NCI-H1417 (cell line): ENCODE measurements at regions not wholly inside any gene's neighbourhood (a gene's known extent, or its start where the extent isn't known, plus 50 kb on each side); places are given as distances from the start of the nearest gene placed in this dataset.
"Not testable (repeated sequence)": the region's sequence is repeated elsewhere in the genome, so short reads cannot be mapped to it uniquely, and the experiment has no call there.

ENCODE experiments used
- DNase-seq, 3 experiments: peaks; one replicate each; lab custom pipeline; 2025; lab: John Stamatoyannopoulos, UW

DNA sequence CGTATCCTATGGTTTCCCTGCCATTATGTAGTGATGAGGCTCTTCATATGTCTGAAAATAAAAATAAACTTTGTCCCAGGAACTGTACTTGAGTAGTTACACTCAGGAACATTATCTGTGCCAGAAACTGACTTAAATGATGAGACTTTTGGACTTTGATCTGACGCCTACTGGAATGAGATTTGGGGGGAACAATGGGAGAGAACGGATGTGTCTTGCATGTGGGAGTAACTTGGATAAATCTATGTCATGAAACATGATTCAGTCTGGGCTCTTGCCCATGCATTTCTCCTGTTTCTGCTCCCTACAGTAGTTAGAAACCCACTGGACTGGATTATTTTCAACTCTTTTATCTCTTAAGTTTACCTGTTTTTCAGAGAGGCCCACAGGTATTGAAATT is 2351.4 kb downstream of the PCDH7 start:
- DNase-seq = no peak

DNA sequence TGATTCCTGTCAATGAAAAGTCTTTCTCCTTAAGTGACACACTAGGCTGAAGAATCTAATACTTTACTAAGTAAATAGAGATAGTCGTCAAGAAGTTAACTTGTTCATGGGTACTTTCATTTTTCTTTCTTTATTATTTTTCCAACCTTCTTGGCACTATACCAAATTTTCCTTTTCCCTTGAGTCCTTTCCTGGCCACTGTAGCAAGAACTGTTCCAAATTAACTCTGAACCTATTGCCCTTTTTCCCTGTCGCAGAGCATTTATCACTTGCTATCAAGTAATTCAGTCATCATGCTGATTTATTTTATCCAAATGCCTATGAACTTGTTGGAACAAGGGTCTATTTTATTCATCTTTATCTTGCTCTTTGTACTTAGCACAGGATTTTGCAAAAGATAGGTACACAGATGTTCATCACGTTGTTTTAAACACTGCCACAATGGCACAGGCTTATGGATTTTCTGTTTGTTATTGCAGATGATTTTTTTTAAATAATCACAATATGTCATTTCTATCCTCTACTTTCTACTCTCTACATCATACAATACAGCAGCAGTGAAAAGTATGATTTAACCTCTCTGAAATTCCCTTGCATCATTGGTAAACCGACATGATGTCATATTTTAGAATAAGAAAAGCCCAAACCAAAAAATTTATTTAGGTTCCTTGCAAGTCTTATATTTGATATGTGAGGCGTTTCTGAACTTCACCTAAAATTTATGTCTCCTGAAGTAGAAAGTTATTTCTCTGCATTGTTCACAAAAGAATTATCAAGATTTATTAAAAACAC is 2352.3 kb downstream of the PCDH7 start:
- no peak for DNase-seq

DNA sequence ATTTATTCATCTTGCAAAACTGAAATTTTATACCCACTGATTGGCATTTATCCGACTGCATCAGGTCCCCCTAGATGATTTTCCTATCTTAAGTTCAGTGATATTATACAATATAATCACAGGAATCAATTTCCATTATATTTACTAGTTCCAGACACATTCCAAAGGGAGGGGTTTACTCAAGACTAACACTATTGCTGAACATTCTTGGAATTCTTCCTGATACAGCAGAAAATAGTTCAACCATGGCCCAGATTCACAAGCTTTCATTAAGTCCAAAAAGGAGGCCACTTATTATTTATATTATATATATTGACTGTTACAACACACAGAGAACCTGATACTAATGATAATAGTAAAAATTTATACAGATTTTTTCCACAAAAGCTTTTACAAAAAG is 2353.6 kb downstream of the PCDH7 start:
- DNase-seq = no peak

DNA sequence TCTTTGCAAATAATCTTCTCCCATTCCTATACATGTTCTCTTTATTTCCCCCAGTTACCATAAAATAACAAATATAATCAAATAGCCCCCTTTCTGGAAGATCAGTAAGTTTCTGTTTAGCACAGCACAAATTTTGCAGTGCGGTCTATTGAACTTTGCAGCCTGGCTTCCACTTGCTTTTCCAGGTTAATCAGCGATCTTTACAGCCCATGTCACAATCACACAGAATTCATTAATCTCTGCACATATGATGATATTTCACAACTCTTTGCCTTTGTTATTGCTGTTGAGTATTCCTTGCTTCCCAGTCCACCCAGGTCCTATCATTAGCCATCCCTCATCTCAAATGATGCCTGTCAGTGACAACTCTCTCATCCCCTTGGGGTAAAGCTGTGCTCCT is 2358.0 kb downstream of the PCDH7 start:
- DNase-seq = no peak

DNA sequence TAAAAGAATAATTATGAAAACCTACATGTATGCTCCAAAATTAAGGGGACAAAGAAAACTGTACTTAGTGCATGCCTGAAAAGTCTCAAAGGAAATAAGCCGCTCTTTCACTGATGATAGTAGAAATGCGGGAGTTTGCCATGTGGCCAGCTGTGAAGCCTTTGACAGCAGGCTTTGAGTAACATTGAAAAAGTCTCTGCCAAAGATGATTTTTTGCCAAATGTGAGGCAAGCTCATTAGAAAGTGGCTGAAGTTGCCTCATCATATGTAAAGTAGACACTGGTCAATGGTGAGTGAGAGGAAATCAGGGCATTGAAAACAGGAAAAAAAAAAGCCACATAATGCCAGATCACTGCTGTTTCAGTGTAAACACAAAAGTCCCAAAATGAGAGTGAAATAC is 2360.1 kb downstream of the PCDH7 start:
- no peak for DNase-seq

DNA sequence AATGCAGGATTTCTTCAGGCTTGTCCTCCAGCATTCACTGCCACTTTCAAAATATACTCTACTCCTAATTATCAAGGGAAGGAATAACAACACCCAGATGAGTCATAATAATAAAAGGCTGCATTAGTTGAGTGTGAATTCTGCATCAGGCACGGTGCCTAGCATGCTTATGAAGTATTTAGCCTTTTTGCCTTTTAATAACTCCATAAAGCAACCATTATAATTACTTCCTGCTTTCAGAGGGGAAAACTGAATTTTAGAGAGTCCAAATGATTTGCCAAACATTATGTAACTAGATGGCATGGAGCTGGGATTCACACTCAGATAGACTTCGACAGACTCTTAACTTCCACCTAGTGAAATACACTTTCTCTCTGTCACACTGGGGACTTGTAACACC is 2365.5 kb downstream of the PCDH7 start:
- DNase-seq = no peak

DNA sequence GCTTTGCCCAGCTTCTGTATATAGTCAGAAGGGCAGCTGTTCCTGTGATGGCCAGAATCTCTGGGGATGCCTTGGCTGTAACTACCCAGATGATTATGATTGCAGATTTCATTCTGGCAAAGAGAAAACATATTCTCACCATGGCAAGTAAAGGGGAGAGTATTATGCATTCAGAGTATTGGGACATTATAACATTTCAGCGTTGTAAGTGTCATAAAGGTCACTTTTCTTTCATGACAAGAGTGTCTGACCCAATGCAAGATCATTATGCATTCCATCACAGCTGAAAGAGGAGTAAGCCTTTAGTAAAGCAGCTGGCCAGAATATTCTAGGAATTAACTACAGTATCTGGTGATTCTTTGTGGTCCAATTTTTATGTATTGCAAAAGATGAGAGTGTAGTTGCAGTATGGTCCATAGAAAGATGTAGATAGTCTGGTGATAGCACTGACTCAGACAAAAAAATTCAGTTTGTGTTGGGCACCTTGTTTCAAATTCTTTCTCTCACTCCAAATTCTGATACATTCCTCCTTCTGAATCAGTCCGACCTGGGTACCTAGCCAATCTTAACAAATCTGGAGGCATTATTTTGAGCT is 2366.3 kb downstream of the PCDH7 start:
- DNase-seq = no peak

DNA sequence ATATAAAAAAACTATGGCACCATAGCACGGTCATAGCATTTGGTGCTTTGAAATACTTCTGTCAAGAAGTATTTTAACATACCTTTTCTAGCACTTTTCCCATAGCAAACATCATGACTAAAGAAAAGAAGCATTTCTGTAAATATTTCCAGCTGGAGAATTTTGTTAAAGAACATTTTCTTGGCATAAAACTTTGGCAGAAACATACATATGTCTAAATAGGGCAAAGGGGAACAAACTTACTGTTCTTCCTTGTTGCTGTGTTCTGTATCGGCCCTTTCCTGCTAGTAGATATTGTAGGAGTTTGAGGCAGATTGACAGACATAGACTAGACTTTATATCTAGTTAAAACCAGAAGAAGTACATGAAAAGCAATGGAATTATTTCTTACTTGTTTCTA is 2368.5 kb downstream of the PCDH7 start:
- DNase-seq = no peak

DNA sequence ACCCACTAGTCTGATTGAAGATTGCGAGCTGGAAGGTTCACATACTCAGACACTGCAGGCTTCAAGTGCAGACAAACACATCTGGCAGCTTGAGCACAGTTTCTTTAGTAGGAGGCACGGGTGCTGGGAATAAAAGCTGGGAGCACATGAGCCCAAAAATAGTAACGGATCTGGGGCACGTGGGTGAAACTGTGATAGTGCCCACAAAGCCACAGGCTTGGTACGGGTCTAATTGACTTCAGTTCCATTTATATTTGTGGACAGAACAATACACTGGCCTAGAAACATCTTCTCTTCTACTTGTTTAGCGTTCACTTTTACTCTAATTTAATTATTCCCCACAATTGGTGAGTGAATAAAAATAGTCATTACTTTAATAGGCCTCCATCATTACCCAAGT is 2370.7 kb downstream of the PCDH7 start:
- DNase-seq = no peak

DNA sequence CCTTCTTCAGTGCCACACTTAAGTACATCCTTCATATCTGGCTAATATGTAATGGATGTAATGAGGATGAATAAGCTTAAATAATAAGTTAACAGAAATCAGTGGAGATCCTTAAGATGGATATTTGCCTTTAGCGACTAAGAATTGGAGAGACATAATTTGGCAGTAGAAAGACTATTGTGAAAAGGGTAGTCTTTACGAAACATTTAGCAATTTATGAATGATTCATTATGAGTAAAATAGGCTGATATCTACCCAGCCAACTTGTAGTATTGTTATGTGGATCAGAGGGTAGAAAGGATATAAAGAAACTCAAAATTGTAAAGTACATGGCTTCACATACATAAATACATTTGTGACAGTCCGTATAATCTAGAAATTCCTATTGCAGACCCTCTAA is 2371.8 kb downstream of the PCDH7 start:
- no peak for DNase-seq

DNA sequence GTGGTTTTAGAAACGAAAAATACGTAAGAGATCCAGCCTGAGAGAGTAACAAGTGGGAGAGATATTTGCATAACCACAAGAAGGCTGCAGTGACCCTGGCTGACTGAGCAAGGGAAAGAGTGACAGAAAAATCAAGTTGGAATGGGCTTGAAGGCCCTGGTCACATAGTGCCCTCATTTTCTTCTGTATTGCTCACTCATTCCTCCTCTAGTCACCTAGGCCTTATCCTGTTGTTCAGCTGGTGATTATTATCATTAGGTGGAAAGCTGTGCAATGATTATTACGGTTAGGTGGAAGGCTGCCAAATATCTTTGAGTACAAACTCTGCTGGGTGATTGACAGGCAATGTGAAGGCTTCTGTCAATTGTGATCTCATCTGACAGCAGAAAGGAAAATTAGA is 2384.1 kb downstream of the PCDH7 start:
- peak in 2 of 3 experiments; percentile 34 to 73 for DNase-seq

DNA sequence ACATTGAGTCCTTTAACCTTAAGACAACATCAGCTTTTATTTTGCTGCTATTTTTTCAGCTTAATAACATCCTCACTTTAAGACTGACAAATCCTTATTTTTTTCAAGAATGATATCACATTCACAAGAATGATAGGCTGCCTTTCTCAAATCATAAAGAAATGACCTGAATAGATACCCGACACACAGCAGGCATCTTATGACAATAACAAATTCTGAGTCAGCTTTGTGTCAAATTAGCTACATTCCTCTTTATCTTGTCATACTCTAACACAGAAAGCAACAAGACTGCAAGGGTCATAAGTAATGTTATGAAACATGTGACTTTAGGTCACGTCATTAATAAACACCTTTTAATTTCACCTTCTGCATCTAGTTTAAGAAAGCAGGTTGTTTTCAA is 2387.6 kb downstream of the PCDH7 start:
- no peak for DNase-seq

DNA sequence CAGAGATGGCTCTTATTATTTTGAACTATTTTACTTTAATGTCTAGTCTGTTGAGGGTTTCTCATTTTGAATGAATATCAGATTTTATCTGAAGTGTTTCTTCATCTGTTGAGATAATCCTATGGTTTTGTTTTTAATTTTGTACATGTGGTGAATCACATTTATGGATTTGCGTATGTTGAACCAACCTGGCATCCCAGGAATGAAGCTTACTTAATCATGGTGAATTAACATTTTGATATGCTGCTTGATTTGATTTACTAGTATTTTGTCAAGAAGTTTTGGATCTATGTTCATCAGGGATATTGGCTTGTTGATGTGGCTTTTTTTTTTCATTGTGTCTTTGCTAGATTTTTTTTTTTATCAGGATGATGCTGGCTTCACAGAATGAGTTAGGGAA is 2390.9 kb downstream of the PCDH7 start:
- no peak for DNase-seq

DNA sequence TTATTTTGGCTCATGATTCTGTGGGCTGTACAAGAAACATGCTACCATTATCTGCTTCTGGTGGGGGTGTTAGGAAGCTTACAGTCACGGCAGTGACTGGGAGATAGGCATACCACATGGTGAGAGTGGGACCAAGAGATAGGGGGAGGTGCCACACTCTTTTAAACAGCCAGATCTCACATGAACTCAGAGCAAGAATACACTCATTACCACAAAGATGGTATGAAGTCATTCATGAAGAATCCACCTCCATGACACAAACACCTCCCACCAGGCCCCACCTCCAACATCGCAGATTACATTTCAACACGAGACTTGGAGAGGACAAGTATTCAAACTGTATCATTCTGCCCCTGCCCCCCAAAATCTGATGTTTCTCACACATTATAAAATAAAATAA is 2396.7 kb downstream of the PCDH7 start:
- no peak for DNase-seq

DNA sequence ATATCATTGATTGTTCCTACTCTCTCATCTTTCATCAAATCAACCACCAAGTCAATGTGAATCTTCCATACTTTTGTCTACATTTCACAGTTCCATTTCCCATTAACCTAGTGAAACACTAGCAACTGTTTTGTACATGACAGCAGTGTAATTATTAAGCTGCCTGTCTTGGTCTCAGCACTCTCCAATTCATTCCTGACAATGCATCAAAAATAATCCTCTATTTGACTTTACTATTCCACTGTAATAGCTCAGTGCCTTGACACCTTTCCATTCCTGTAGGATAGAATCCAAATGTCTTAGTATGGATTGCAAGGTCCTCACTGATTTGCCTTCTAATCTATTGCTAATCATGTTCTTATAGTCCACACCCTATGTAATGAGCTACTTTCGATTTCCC is 2405.8 kb downstream of the PCDH7 start:
- no peak for DNase-seq

DNA sequence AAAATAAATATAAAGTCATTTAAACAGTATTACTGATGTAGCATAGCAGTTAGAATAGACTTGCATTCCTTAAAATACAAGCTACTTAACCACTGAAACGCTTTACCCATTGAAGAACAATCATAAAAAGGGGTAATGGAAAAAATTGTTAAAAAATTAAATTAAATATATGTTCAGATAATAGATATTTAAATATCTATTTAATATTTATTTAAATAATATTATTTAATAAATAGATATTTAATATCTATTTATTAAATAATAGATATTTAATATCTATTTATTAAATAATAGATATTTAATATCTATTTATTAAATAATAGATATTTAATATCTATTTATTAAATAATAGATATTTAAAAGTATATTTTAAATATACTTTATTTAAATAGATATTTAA is 2410.5 kb downstream of the PCDH7 start:
- not testable (repeated sequence) for DNase-seq

DNA sequence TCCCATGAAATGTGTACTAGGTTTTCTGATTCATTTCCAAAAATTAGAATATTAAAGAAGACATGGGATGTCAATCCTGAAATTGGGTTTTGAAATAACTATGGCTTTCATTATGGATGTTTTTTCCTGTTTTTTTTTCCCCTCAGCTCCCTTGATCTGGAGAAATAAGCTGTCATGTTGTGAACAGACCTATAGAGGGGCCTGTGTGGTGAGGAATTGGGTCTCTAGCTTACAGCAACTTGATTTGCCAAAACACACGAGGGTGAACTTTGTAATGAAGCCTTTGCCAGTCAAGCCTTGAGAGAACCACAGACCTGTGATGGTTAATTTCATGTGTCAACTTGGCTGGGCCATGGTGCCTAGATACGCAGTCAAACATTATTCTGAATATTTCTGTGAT is 2413.6 kb downstream of the PCDH7 start:
- DNase-seq = no peak

DNA sequence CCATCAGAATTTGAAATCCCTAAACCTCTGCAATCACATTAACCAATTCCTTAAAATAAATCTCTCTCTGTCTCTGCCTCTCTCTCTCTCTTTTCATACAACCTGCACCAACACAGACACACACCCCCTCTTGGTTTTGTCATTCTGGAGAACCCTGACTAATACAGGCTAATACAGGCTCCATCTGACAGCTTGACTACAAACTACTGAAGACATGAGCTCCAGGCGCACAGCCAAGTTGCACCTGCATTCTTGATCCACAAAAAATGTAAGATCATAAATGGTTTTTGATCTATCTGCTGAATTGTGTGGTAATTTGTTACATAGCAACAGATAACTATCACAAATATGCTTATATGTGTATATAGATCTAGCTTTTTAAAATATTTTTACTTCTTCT is 2414.2 kb downstream of the PCDH7 start:
- DNase-seq = no peak

DNA sequence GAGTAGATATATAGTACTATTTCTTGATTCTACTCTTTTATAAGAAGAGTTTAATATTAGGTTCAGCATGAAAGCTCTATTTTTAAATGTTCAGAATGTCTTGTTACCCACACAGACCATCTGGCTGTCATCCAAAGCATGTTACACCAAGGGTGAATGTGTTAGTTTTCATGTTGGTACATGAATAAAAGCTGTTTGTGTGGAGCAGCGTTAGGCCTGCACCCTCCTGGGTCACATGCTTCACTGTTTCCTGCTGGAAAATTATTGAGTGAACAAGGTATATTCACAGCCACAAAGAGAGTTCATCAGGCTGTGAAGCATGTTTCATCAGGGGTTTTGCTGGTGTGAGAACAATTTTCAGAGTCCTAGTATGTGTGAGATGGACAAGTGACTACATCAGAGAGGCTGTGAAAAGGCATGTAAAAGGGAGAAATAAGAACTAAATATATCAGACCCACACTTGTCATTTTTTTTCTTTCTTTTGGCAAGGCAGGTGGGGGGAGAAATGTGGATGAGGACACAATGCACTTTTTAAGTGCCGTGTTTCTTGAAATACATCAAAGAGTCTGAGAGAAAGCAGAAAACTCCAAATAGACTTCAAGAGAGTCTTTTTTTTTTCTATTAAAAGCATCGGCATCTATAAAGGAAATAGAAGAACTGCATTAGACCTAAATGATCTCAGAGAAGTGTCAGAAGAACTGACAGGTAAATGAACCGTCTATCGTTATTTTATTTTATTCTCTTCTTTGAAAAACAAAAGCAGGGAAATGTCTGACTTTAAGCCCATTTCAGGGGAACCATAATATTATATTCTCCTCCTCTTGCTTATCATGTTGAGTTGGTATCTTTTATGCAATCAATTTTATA is 2429.7 kb downstream of the PCDH7 start:
- peak in 1 of 3 experiments; percentile 21 for DNase-seq

DNA sequence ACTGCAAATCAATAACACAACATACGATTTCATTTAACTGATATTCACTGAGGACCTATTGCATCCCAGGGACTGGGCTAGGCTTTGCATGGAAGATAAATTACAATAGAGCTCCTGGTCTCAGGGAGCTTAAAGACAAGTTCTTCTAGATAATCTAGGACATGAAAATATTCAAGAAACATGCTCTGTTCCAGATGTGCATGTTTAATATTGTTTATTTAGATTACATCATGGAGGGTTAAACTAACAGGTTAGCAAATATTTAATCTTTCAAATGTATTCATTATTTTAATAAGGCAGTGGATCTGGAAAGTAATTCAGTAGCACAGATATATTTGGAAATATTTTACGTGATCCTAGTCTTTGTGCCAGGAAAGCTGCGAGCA is 2430.3 kb downstream of the PCDH7 start:
- no peak for DNase-seq

DNA sequence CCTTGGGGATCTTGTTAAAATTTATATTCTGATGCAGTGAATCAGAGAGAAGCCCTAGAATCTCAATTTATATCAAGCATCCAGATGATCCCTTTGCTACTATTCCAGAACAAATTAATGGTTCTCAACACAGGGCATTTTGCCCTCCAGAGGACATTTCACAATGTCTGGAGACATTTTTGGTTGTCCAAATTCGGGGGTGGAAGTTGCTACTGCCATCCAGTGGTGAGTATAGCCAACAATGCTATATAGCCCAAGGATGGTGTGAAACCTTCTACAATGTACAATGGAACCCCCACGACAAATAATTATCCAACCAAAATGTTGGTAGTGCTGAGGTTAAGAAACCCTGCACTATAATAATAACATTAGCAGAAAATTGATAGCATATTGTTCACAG is 2440.0 kb downstream of the PCDH7 start:
- DNase-seq = peak in 2 of 3 experiments; percentile 2 to 24

DNA sequence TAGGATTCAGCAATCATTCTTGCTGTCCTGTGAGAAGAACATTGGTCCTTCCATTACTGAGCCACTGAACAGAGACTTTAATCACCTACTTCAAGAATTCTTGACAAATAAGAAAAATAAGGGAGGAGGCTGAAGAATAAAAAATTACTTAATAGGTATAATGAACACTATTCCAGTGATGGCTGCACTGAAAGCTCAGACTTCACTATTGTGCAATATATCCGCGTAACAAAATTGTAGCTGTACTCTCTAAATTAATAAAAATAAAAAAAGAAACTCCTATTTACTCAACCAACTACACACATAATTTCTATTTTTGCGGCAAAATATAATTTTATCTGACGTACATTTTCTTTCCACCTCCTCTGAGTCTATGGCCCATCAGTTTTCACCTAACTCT is 2441.0 kb downstream of the PCDH7 start:
- no peak for DNase-seq

DNA sequence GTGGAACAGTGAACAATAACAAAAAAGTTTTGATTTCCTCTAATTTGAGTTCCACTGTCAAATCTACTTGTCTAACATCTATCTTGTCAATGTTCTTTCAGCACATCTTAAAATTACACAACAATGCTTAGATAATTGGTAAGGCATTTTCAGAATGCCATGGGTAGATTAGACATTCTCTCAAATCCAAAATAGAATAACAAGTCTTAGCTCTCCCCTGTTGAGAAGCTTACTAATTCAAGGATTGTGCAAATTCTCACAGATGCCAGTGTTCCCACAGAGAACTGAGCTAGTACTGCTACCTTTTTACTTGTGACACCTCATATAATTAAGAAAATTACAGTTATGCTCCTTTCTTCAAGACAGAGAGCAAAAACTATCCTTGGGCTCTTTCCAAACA is 2442.0 kb downstream of the PCDH7 start:
- no peak for DNase-seq
